ENCODE measurements at regions not wholly inside any gene's neighbourhood (a gene's known extent, or its start where the extent isn't known, plus 50 kb on each side); places are given as distances from the start of the nearest gene placed in this dataset.
"Not testable (repeated sequence)": the region's sequence is repeated elsewhere in the genome, so short reads cannot be mapped to it uniquely, and the experiment has no call there.

DNA sequence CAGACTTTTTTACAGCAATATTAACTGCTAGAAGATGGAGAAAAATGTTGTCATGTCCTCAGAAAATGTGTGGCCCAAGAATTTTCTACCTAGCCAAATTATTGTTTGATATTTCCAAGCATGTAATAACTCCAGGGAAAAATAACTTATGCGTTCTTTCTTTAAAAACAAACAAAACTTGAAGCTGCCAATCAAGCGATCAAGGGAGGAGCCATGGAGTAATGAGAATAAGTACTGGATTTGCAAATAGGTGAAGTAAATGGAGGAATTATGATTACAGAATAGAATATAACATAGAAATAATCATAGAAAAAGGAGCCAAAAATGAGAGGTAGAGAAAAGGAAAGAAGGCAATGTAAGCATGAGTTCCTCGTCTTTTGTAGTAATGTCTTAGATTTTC is 225.3 kb downstream of the DLEU7 start:
- no peak for DNase-seq

DNA sequence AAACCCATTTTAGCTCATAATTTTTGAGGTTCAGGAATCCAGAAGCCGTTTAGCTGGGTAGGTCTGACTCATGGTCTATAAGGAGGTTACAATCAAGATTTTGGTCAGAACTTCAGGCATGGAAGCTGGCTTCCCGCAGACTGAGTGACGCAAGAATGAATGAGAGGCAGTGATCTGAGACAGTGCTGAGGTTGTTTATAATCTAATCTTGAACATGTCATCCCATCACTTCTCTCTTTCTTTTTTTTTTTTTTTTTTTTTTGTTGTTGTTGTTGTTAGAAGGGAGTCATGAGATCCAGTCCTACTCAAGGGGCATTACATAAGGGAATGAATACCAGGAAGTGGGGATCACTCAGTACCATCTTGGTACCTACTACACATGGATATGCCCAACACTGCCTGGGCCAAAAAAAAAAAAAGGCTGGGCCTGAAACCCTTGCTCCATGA is 217.4 kb downstream of the DLEU7 start:
- peak; percentile 87 for DNase-seq

DNA sequence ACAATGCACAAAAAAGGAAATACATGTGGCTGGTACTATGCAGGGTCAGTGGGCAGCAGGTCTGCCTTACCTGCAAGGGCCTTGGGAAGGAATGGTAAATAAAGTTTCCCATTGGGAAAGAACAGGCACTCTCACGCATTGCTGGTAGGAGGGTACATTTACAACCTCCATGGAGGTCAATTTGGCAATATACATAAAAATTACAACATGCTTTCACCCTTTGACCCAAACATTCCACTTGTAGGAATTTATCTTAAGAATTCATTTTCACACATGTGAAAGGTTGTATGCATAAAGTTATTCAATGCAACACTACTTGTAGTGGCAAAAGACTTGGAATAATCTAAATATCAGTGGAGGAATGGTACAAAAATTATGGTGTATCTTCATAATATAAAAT is 216.4 kb downstream of the DLEU7 start:
- DNase-seq: peak; percentile 29

DNA sequence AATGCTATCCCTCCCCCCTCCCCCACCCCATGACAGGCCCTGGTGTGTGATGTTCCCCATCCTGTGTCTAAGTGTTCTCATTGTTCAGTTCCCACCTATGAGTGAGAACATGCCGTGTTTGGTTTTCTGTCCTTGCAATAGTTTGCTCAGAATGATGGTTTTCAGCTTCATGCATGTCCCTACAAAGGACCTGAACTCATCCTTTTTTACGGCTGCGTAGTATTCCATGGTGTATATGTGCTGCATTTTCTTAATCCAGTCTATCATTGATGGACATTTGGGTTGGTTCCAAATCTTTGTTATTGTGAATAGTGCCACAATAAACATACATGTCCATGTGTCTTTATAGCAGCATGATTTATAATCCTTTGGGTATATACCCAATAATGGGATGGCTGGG is 215.0 kb downstream of the DLEU7 start:
- not testable (repeated sequence) for DNase-seq

DNA sequence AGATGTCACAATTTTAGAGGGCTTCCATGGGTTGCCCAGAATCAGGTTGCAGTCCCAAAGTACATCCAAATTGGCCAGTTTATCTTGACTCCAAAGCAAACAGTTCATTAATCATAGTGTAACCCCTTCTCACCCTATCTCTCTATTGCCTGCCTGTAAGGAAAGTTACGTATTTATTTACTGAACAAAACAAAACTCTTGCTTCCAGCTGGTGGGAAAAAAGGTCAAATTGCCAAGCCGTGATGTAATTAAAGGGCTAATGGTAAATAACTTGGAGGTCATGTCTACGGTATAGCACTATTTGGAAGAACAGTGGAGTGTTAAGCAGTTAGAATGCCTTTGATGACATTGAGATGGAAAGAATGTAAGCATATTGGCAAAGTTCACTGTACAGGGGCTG is 214.0 kb downstream of the DLEU7 start:
- no peak for DNase-seq

DNA sequence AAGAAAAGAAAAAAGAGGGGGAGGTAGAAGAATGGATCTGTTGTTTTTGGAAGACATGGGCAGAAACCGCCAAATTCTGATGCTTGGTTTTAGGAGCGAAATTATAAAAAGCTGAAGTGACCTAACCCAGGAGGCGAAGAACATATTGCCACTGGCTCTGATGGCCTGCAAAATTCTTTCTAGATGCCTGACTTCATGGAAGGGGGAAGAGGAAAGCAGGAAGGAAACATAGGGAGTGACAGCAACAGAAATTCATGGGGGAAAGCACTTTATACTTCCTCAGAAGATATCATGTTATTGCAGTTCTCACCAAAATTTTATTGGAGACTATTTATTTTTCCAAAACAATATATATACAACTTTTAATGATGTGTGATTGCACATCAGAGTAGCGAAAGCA is 213.5 kb downstream of the DLEU7 start:
- DNase-seq: no peak

DNA sequence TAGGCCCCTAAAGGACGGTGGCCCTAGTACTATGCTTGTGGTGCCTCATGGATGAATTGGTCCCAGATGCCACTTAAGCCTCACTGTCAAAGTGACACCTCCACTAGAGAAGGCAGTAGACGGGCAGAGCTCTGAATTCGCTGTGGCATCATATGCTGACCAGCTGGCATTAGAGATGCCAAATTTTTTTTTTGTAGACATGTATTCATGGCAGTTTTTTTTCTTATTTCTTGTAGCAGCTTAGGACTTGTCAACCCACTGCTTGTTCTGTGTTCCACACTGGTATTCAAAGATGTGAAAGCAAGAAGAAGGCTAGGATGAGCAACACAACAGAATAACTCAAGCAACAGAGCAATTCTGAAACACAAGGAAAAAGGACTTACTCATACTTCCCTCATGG is 212.5 kb downstream of the DLEU7 start:
- no peak for DNase-seq

DNA sequence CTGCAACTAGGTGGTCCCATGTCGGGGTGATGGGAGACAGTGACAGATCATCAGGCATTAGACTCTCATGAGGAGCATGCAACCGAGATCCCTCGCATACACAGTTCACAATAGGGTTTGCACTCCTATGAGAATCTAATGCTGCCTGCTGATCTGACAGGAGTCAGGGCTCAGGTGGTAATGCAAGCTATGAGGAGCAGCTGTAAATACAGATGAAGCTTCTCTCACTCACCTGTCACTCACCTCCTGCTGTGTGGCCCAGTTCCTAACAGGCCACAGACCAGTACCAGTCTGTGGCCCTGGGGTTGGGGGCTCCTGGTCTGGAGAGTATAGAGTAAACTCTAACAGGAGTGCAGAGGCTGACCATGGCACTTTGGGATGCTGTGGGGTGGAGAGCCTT is 209.2 kb downstream of the DLEU7 start:
- DNase-seq: no peak

DNA sequence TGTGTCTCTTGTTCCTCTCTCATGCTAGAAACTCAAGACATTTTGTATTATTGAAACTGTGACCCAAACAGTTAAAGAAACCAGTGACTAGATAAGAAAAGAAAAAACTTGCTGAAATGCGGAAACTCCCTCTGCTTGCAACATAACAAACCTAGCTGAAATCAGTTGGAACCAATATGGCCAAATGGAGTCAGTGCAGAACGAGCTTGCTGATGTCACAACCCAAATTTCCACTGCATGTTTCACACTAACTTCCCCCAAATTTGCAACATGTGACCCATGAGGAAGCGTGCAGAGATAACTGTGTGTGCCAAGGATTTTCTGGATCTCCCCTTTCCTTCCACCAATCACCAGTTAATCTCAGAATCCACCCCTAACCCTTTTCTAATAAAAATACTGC is 208.0 kb downstream of the DLEU7 start:
- no peak for DNase-seq

DNA sequence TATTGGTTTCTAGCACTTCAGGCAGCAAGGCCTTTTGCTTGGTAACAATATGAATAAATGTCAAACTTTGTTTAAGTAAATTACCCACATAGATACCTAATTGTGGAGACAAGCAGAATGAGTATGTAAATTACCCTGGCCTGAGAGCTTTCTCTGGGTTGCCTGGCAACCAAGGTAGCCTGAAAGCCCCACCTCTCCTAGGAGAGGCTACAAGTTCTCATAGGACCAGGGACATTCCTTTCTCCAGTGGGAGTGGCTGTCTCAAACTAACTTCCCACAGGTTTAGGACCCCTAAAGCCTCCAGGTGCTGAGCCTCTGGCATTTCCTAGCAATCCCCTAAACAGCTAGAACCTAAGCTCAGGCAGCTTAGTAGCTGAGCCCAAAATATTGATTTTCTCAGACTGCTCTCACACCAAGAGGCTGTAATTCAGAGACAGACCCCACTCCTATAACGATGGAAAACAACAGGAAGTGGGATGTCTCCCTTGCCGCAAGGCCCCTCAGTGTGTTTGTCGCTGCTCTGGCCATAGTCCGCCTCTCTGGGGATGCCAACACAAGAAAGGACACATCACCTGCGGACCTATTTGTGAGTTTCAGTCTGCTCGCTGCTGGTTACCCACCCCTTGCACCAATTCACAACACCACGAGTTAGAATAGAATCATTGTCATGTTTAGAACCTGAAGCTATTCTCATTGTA is 207.3 kb downstream of the DLEU7 start:
- no peak for DNase-seq

DNA sequence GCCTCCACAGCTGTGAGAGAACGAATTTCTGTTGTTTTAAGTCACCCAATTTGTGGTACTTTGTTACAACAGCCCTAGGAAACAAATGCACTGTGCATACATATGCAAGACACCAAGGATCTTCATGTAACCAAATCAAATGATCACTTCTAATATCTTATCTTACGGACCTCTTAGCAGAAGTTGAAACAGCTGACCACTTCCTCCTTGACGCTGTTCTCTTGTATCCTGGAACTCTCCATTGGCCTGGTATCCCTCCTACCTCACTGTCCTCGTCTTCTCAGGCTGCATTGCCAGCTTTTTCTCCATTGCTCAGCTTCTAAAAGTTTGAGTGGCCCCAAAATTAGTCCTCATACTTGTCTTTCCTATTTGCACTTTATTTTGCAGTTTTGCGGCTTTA is 200.4 kb downstream of the DLEU7 start:
- DNase-seq: no peak

DNA sequence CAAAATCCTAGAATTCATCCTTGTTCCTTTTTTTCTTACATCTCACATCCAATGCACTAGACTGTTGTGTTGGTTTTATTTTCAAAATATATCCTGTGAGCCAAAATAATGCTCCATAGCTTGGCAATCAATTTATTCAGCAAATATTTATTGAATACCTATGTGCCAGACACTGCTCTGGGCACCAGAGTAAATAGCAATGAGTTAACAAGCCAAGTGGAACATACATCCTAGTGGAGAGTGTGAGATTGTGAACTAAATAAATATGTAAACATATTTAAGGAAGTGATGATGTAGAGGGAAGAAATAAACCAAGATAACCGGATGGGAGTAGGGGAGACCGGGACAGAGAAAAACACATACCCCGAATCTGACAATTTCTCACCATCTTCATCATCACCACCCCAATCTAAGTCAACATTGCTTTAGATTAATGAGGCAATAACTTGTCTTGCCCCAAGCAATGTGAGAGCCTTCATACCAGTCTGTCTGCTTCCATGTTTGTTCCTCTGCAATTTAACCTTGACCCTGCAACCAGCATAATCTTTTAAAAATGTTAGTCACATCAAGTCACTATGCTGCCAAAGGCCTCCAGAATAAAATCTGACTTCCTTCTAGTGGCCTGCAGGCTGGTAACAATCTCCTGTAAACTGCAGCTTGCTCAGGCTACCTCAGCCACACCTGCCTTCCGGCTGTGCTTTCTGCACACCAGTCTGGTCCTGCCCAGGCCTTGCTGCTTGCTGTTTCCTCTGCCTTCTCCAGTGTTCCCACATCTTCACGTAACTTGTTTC is 199.2 kb downstream of the DLEU7 start:
- DNase-seq: peak; percentile 28

DNA sequence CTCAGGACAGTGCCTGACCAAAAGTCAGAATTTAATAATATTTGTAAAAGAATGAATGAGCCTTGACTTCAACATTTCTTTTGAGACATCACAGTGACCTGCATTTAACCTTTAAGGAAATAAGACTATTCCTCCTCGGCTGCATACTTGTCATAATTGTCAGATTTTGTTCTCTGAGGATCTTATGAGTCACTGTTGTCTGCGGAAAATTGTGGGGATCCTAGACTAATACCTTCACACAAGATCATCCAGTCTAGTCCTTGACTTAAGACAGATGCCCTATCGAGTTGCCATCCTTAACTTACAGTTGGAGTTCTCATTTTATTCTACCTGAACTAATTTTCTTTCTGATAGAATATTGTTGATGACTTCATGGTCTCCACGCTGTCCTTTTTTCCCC is 198.4 kb downstream of the DLEU7 start:
- peak; percentile 73 for DNase-seq

DNA sequence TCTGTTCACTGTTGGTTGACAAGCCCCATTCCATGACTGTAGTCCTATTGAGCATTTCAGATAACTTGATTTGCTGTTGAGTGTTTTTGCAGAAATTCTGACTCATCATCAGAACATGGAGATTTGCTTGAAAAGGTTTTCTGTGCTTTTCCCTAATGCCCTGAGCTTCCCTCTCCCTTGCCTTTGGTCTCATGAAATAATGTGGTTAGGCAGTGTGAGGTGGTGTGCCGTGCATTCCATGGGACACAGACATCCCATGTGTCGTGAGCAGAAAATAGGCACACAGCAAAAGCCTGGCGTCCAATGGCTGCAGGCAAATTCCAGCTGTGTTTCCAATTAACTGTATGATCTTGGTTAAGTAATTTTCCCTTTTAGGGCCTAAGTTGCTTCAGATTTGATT is 197.4 kb downstream of the DLEU7 start:
- peak; percentile 55 for DNase-seq

DNA sequence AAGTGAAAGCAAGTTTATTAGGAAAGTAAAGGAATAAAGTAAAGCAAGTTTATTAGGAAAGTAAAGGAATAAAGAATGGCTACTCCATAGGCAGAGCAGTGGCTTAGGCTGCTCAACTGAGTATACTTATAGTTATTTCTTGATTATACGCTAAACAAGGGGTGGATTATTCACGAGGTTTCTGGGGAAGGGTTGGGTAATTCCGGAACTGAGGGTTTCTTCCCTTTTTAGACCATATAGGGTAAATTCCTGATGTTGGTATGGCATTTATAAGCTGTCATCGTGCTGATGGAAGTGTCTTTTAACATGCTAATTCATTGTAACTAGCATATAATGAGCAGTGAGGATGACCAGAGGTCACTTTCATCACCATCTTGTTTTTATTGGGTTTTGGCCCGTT is 194.3 kb downstream of the DLEU7 start:
- no peak for DNase-seq

DNA sequence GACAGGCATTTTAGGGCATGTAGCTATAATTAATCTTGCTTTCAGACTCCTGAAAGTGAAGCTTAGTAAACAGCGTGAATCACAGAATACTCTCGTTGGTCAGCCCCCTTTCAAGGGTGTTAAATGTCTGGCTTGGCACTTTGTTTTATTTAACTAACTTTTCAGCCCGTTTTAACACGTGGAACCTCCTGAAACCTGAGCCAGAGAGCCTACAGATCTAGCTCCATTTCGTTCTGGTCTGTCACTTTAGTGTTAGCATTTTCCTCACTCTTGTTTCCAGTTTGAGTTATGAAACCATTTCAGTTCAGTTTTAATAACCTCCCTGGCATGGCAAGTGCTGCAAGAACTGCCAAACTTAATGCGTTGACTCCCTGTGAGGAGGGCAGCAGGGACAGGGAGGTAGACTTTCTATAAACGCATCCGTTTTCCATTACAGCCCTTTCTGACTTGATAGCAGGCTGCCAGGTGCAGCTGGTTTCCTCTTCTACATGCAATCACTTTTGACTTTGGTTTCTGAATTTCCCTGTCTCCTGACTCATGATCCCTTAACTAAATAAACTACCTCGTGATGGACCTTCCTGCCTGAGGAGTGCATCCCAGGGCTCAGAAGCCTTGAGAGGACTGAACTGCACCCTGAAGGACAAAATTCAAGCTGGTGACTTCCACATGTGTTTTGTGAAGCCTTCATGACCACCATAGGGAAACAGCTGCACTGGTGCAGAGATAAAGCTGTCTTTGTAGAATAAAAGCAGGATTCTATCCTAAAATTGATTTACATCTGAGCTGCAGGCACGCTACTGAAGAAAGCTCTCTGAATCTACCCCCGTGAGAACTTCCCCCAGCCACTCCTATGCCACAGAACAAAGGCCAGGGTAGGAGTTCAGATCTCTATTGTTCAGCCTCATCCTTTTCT is 192.6 kb downstream of the DLEU7 start:
- peak; percentile 13 for DNase-seq

DNA sequence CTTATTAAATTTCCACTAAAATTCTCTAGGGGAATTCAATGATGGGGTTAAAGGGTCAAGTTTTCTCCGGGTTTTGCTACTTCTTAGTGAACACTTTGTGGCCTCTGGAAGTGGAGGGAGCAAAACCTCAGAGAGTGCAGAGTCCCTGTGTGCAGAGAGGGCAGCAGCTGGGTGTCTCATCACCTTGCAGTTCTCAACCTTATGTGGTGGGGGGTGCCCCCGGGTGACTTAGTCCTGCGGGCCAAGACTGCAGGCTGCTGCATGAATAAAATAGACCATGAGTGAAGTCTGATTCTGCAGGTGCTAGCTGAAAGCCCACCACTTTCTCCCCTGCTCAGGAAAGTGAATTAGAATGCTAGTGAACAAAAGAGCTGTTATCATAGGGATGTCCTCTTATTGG is 191.6 kb downstream of the DLEU7 start:
- DNase-seq: no peak

DNA sequence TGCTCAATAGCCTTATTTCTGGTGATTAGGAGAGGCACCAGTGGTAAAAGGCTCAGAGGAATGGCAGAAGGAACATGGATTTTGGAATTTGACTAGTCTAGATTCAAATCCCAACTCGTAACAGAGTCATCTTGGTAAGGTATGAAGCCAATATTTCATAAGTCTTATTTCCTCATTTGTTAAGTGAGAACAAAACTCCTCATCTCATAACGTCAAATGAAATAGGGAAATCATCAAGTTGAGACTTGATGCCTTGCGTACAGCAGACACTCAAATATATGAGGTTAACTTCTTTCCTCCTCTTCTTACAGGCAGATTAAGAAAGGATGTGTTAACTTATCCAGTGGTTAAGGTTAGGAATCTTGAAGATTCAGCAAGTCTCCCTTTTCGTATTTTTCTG is 189.2 kb downstream of the DLEU7 start:
- no peak for DNase-seq

DNA sequence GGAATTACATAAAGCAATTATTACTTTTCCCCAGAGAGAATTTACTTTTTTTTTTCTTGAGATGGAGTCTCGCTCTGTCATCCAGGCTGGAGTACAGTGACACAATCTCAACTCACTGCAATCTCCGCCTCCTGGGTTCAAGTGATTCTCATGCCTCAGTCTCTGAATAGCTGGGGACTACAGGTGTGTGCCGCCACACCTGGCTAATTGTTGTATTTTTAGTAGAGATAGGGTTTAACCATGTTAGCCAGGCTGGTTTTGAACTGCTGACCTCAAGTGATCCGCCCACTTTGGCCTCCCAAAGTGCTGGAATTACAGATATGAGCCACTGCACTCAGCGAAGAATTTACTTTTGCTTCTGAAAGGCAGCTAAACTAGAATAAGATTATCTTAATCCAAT is 181.6 kb downstream of the DLEU7 start:
- DNase-seq: not testable (repeated sequence)

DNA sequence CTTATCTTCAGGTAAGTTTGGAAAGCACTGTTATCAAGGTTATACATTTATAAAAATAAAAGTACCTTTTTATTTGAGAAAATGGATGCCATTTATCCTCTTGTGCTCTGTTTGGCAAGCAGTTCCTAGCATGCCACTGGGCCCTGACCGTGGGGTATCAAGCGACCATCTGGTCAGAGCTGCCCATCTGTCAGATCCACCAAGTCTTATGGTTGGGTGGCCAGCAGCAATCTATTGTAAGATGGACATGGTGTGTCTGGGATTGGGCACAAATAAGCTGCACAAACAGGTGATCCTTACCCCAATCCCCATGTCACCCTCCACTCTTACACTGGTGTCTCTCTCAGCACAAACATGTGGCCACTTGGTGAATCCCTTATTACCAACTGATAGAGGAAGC is 178.5 kb downstream of the DLEU7 start:
- DNase-seq: no peak

DNA sequence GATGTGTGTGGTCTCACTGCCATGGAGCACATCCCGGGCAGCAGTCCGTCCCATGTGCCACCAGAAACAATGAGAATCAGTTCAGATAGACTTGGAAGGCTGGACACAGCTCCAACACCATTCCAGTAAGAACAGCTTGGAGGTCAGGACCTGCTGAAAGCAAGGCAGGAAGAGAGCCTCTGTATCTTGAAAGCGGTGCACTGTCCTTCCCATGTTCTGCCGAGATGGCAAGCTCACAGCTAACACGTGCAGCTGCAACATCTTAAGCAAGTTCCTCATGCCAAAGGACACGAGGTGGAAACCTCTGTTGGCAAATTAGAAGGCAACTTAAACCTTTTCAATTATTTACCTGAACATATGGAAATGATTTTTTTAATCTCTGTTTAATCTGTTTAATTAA is 175.4 kb downstream of the DLEU7 start:
- DNase-seq: no peak

DNA sequence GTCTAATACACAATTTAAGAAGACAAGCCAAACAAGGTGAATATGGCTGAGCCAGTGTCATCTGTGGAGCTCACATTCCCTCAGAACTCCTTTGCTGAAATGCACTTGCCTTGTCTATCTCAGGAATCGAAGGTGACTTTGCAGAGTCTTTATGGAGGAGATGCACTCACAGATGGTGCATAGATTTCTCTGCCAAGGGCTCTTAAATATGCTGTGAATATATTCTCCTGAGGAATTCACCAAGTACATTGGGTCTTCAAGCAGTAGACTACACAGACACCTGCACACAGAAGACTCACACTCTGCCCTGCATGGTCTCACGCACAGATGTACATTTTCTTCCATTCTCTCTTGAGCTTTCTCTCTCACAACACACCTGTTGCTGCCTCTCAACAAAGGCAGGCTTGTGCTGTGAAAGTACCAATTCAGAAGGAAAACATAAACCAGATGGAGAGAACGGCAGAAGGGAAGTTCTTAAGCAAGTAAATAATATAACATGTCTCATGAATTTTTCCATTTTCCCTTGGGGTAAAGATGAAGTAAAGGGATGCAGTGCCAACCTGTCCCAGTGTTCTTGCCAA is 174.7 kb downstream of the DLEU7 start:
- no peak for DNase-seq

DNA sequence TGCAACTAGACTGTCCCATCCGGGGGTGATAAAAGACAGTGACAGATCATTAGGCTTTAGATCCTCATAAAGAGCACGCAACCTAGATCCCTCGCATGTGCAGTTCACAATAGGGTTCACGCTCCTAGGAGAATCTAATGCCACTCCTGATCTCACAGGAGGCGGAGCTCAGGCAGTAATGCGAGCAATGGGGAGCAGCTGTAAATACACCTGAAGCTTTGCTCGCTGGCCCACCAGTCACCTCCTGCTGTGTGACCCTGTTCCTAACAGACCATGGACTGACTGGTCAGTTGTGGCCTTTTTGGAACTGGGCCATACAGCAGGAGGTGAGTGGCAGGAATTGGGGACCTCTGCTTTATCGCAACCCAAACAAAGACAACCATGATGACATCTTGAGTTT is 173.2 kb downstream of the DLEU7 start:
- no peak for DNase-seq

All from EL (cell line).